Left lung (tissue), 4 donors: ENCODE measurements at regions not wholly inside any gene's neighbourhood (a gene's known extent, or its start where the extent isn't known, plus 50 kb on each side); places are given as distances from the start of the nearest gene placed in this dataset.

Experiments used
- ATAC-seq: fragments of 200-7000 bp; cut with Tn5 transposase; one replicate; pipeline ENCODE4 v1.9.1; 2020; ENCODE audit warnings: moderate library complexity
- DNase-seq, 4 donors: peaks; one replicate each; pipeline ENCODE4 v3.0.0-alpha.2; 2013 to 2020
- H3K27ac ChIP-seq, 2 donors: fragments of 200-600 bp; sonication (generic) in 1 of 2; one replicate each; pipeline versions ENCODE4 v1.5.0 to v1.8.0; 2020 to 2021
- H3K27me3 ChIP-seq, 2 donors: fragments of 200-600 bp; sonication (generic) in 1 of 2; one replicate each; pipeline versions ENCODE4 v1.5.0 to v1.8.0; 2020 to 2021
- H3K36me3 ChIP-seq, 2 donors: fragments of 200-600 bp; sonication (generic) in 1 of 2; one replicate each; pipeline versions ENCODE4 v1.5.0 to v1.8.0; 2020 to 2021
- H3K4me1 ChIP-seq, 2 donors: fragments of 200-600 bp; one replicate each; pipeline ENCODE4 v1.8.0; 2021
- H3K4me3 ChIP-seq, 2 donors: fragments of 200-600 bp; sonication (generic) in 1 of 2; one replicate each; pipeline versions ENCODE4 v1.5.0 to v1.8.0; 2020 to 2021; ENCODE audit warnings: mild to moderate bottlenecking in 1 of 2
- H3K9me3 ChIP-seq, 2 donors: fragments of 200-600 bp; sonication (generic) in 1 of 2; one replicate each; pipeline versions ENCODE4 v1.5.0 to v1.8.0; 2020 to 2021
- intact Hi-C, 2 donors: fragments of 100-400 bp; cut with DNase I; formaldehyde crosslinking; loops; one replicate each; pipeline versions ENCODE4 v1.11.2 to v1.14.2; 2022
- TF ChIP-seq, protein P1 (sequence below), 2 donors: fragments of 200-600 bp; sonication (generic) in 1 of 2; IDR thresholded peaks; one replicate each; pipeline versions ENCODE4 v1.5.0 to v1.8.0; 2021; ENCODE audit warnings: antibody characterized with exemption in 2 of 2
- donor health status: DM: no; HTN: yes; CAD: no.
- donor health status: DM: no; HTN: no; CAD: no.

DNA sequence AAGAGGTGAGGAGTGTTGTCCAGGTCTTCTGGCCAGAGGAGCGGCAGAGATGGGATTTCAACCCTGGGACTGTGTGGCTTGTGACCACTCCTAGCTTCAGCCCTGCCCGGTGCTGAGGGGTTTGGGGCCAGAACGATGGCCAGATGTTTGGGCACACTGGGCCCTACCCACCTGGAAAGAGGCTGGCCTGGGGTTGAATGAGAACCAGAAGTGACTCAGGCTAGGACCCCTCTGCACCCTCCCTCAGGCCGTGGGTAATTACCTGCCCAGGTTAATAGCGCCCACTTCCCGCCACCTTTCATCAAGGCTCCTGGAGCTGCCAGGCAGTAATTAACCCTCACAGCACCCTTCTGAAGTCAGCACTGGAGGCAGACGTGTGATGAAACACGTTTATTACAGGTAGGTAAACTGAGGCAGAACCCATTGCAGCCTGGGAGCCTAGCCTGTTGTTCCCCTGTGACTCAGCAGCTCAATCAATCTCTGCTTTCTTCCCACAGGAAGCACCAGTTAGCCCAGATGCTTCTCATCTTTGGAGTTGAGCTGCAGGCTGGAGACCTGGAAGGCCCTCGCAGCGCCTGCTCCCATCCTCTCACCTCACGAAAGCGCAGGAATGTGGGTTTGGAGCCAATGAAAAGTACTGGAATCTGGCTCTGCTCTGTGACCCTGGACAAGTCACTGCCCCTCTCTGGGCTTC, 120.8 kb downstream of the CEBPB start:
- intact Hi-C loops = no loop called here
- ATAC-seq = no peak
- TF ChIP-seq, protein P1, sequence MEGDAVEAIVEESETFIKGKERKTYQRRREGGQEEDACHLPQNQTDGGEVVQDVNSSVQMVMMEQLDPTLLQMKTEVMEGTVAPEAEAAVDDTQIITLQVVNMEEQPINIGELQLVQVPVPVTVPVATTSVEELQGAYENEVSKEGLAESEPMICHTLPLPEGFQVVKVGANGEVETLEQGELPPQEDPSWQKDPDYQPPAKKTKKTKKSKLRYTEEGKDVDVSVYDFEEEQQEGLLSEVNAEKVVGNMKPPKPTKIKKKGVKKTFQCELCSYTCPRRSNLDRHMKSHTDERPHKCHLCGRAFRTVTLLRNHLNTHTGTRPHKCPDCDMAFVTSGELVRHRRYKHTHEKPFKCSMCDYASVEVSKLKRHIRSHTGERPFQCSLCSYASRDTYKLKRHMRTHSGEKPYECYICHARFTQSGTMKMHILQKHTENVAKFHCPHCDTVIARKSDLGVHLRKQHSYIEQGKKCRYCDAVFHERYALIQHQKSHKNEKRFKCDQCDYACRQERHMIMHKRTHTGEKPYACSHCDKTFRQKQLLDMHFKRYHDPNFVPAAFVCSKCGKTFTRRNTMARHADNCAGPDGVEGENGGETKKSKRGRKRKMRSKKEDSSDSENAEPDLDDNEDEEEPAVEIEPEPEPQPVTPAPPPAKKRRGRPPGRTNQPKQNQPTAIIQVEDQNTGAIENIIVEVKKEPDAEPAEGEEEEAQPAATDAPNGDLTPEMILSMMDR (IDR thresholded peaks at IDR 0.05) = no peak
- Histone ChIP-seq H3K4me3 (no peak overlapping the region), H3K27me3 (no peaks in the 10 kb centered on the region), H3K36me3 (no peaks in the 10 kb centered on the region), H3K27ac (peak overlapping the region in 1 of 2 donors; percentile 65), H3K4me1 (peaks cover 35 to 72% of the 10 kb centered on the region in 2 donors), H3K9me3 (no peaks in the 10 kb centered on the region)
- DNase-seq = no peak

DNA sequence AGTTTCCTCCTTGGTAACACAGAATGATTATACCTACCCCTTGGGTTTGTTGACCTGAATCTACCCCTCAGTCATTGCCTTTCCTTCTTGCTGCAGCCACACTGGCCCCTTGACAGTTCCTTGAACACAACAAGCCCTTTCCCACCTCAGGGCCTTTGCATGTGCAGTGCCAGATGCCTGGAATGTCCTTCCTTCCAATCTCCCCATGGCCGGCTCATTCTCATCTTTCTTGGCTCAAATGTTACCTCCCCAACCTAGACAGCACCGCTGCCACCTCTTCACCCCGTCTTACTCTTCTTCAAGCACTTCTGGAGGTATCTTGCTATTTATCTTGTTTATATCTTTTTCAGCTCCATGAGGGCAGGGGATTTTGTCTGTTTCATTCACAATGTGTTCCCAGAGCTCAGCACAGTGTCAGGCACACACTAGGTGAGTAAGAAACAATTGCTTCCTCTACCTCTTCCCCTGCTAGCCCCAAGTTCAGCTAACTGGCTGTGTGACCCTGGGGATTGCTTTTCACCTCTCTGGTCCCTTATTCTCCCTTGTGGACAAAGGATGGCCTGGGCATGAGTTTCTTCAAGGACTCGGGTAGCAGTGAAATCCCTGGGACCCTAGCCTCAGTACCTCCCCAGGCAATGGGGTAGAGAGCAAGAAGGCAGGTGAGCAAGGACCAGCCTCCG, 121.5 kb downstream of the CEBPB start:
- no peaks in the 10 kb centered on the region for H3K9me3 ChIP-seq
- ATAC-seq = no peak
- no peaks in the 10 kb centered on the region for H3K36me3 ChIP-seq
- TF ChIP-seq, protein P1 (IDR thresholded peaks at IDR 0.05) = no peak
- peak overlapping the region; percentile 55 to 65 for H3K27ac ChIP-seq
- intact Hi-C loops = no loop called here
- H3K4me3 ChIP-seq = no peak overlapping the region
- peaks cover 33 to 65% of the 10 kb centered on the region in 2 donors for H3K4me1 ChIP-seq
- no peaks in the 10 kb centered on the region for H3K27me3 ChIP-seq
- DNase-seq = no peak

DNA sequence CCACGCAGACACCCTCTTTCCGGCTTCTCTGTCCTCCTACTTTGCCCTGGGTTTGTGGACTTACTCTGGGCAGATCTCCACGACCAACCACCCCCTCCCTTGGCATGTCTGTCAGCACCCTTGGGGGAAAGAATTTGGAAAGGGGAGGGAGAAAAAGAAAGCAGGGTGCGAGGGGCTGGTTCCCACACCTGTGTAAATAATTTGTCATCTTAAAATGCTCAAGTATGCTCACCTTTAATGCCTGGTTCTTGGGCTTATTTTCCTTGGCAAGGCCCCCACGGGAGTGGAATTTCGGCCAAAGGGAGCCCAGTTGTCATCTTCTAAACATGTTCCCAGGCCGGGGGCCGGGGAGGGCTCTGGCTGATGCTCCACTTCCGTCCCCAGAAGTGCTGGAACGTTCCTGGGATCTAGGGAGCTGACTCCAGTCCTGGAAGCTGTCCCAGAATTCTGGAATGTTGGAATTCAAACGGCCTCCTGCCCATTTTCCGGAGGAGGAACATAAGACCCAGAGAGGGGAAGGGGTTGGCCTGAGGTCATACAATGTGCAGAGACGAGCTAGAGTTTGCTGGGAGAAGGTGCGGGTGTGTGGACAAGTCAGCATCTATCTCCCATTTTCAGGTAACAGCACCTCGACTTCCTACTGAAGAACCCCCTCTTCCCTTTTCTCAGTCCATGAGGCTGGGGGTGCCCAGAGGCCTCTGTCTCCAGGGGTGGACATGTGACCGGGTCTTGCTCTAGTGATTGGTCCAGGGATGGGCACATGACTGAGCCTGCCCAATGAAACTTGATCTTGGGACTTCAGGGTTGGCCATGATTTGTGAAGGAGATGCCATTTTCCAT, 122.3 kb downstream of the CEBPB start:
- H3K36me3 ChIP-seq = no peaks in the 10 kb centered on the region
- DNase-seq = peak; percentile 74 to 86 (median 78)
- intact Hi-C loops = no loop called here

DNA sequence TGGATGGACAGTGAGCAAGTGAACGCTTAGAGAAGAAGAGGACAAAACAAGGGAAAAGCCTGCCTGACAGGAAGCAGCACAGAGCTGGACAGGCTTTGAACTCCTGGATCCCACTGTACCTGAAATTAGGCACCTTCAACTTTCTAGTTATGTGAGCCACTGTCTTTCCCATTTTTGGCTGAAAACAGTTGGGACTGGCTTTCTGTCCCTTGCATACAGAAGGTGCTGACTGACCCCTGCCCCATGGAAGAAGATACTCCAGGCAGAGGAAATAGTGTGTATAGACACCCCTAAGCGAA, 122.8 kb downstream of the CEBPB start:
- no peaks in the 10 kb centered on the region for H3K36me3 ChIP-seq
- no peak for DNase-seq
- peaks cover 26 to 64% of the 10 kb centered on the region in 2 donors for H3K4me1 ChIP-seq
- no peaks in the 10 kb centered on the region for H3K27me3 ChIP-seq
- no peaks in the 10 kb centered on the region for H3K9me3 ChIP-seq
- no peak for ATAC-seq
- no peak overlapping the region for H3K4me3 ChIP-seq
- TF ChIP-seq, protein P1 (IDR thresholded peaks at IDR 0.05) = no peak
- peak overlapping the region in 1 of 2 donors; percentile 55 for H3K27ac ChIP-seq
- intact Hi-C loops = no loop called here

More for the DNA sequence above, 122.3 kb downstream of the CEBPB start:
- Histone ChIP-seq H3K27me3 (no peaks in the 10 kb centered on the region), H3K4me1 (peaks cover 32 to 65% of the 10 kb centered on the region in 2 donors), H3K4me3 (no peak overlapping the region), H3K9me3 (no peaks in the 10 kb centered on the region), H3K27ac (peak overlapping the region; percentile 55 to 65)
- TF ChIP-seq, protein P1 (IDR thresholded peaks at IDR 0.05) = no peak
- ATAC-seq = peak; percentile 71
